IMR-90 (cell line): ENCODE measurements at regions not wholly inside any gene's neighbourhood (a gene's known extent, or its start where the extent isn't known, plus 50 kb on each side); places are given as distances from the start of the nearest gene placed in this dataset.
A peak's percentile ranks its signal among the peaks of the same experiment; 100 is the strongest.

Experiments used
- ATAC-seq: fragments of 200-7000 bp; cut with Tn5 transposase; 2 replicates; pipeline ENCODE4 v1.9.1; 2020; ENCODE audit warnings: low read depth, mild to moderate bottlenecking, moderate library complexity
- BruUV-seq: library from RNA; stranded (reverse); fragments of 400-500 nt; replicated peaks from 2 replicates; lab custom pipeline; 2021; lab: Mats Ljungman, UMichigan
- CTCF ChIA-PET: fragments of 300-600 bp; formaldehyde crosslinking; extraction: SDS; loops from one replicate; lab custom pipeline; 2021; ENCODE audit warnings: antibody characterized with exemption; lab: Yijun Ruan, JAX
- POLR2A ChIA-PET: fragments of 300-600 bp; sonication (Branson Sonifier 250); formaldehyde crosslinking; loops from one replicate; lab custom pipeline; 2022; ENCODE audit warnings: antibody characterized with exemption; ENCODE audit not compliant: unreplicated experiment; lab: Charles Lee
- DNase-seq: peaks from one replicate; pipeline ENCODE4 v3.0.0; 2013
- H2AFZ ChIP-seq: replicated peaks from 2 replicates; pipeline ENCODE3; 2013; ENCODE audit warnings: low read length, mild to moderate bottlenecking; ENCODE audit not compliant: poor library complexity
- H2AK5ac ChIP-seq: 2 replicates; pipeline ENCODE4 v1.6.1; 2013; ENCODE audit warnings: low read depth, low read length, inconsistent platforms
- H2AK9ac ChIP-seq: replicated peaks from 2 replicates; pipeline ENCODE3; 2013; ENCODE audit warnings: mild to moderate bottlenecking, low read depth, low read length, moderate library complexity; ENCODE audit not compliant: poor library complexity
- H2BK120ac ChIP-seq: 2 replicates; pipeline ENCODE4 v1.6.1; 2013; ENCODE audit warnings: low read depth, low read length, inconsistent platforms
- H2BK15ac ChIP-seq: 3 replicates; pipeline ENCODE4 v1.6.1; 2013; ENCODE audit warnings: low read depth, low read length, inconsistent platforms
- H2BK20ac ChIP-seq: 2 replicates; pipeline ENCODE4 v1.6.1; 2013; ENCODE audit warnings: low read depth, mild to moderate bottlenecking, inconsistent platforms, low read length, moderate library complexity
- H2BK5ac ChIP-seq: 2 replicates; pipeline ENCODE4 v1.6.1; 2013; ENCODE audit warnings: mild to moderate bottlenecking, low read depth, low read length, inconsistent platforms; ENCODE audit not compliant: poor library complexity, severe bottlenecking
- H3K14ac ChIP-seq: replicated peaks from 2 replicates; pipeline ENCODE4 v1.6.1; 2013; ENCODE audit warnings: low read depth, low read length, inconsistent platforms
- H3K18ac ChIP-seq: 2 replicates; pipeline ENCODE4 v1.6.1; 2013; ENCODE audit warnings: low read depth, low read length, control low read depth
- H3K23ac ChIP-seq: 2 replicates; pipeline ENCODE4 v1.6.1; 2013; ENCODE audit warnings: low read depth, low read length, inconsistent platforms
- H3K27ac ChIP-seq: 2 replicates; pipeline ENCODE4 v1.5.1; 2013; ENCODE audit warnings: mild to moderate bottlenecking, control low read depth, low read length; ENCODE audit not compliant: insufficient read depth
- H3K27me3 ChIP-seq: 2 replicates; pipeline ENCODE4 v1.6.1; 2013; ENCODE audit warnings: low read length; ENCODE audit not compliant: control insufficient read depth, insufficient read depth
- H3K36me3 ChIP-seq: 2 replicates; pipeline ENCODE4 v1.6.1; 2013; ENCODE audit warnings: low read length, mixed read lengths; ENCODE audit not compliant: control insufficient read depth, insufficient read depth
- H3K4ac ChIP-seq: 2 replicates; pipeline ENCODE4 v1.6.1; 2013; ENCODE audit warnings: low read depth, low read length, inconsistent platforms
- H3K4me1 ChIP-seq: 2 replicates; pipeline ENCODE4 v1.6.1; 2013; ENCODE audit warnings: low read length, mixed read lengths; ENCODE audit not compliant: control insufficient read depth, insufficient read depth
- H3K4me2 ChIP-seq: 2 replicates; pipeline ENCODE4 v1.6.1; 2013; ENCODE audit warnings: low read depth, mild to moderate bottlenecking, control low read depth, low read length, moderate library complexity
- H3K4me3 ChIP-seq: 2 replicates; pipeline ENCODE4 v1.5.1; 2013; ENCODE audit warnings: low read depth, mild to moderate bottlenecking, control low read depth, low read length, moderate library complexity; ENCODE audit not compliant: insufficient read depth
- H3K56ac ChIP-seq: 2 replicates; pipeline ENCODE4 v1.6.1; 2013; ENCODE audit warnings: low read length, inconsistent platforms; ENCODE audit not compliant: insufficient read depth; ENCODE audit errors: extremely low read depth
- H3K79me1 ChIP-seq, 2 experiments: 2 replicates each; pipeline ENCODE4 v1.6.1; 2013; ENCODE audit warnings: low read length in 2 of 2, inconsistent platforms in 1 of 2, low read depth in 1 of 2
- H3K9ac ChIP-seq: 2 replicates; pipeline ENCODE4 v1.6.1; 2013; ENCODE audit warnings: low read depth, low read length, control low read depth
- H3K9me1 ChIP-seq: 2 replicates; pipeline ENCODE4 v1.6.1; 2013; ENCODE audit warnings: low read length, inconsistent platforms; ENCODE audit not compliant: insufficient read depth
- H3K9me3 ChIP-seq: 2 replicates; pipeline ENCODE4 v1.6.1; 2013; ENCODE audit warnings: low read length; ENCODE audit not compliant: control insufficient read depth, insufficient read depth
- H4K20me1 ChIP-seq: 2 replicates; pipeline ENCODE4 v1.6.1; 2013; ENCODE audit warnings: low read length, inconsistent platforms; ENCODE audit not compliant: insufficient read depth
- H4K5ac ChIP-seq: 2 replicates; pipeline ENCODE4 v1.6.1; 2013; ENCODE audit warnings: mild to moderate bottlenecking, low read depth, low read length, control low read depth
- H4K8ac ChIP-seq, 2 experiments: 2 replicates each; pipeline ENCODE4 v1.6.1; 2013; ENCODE audit warnings: low read depth in 2 of 2, low read length in 2 of 2, control low read depth in 1 of 2, inconsistent platforms in 1 of 2
- H4K91ac ChIP-seq: 2 replicates; pipeline ENCODE4 v1.6.1; 2013; ENCODE audit warnings: low read depth, low read length, inconsistent platforms; ENCODE audit not compliant: insufficient read depth
- MAFK ChIP-seq: IDR thresholded peaks from 2 replicates; pipeline ENCODE4 v1.6.1; 2012; ENCODE audit warnings: low read depth, low read length, improper control_type of control experiment
- WGBS, 2 experiments: methylation state at CpG; one replicate each; pipeline versions ENCODE4 v1.1.5 to v1.1.7; 2013; ENCODE audit warnings: missing lambda C conversion rate in 2 of 2; ENCODE audit not compliant: insufficient read length in 1 of 2; ENCODE audit errors: extremely low coverage in 2 of 2; 5-methylcytosine and 5-hydroxymethylcytosine counted together
- dilution Hi-C: fragments of 300-500 bp; cut with HindIII; formaldehyde crosslinking; loops from one replicate; pipeline ENCODE4 v1.14.3; 2018; ENCODE audit warnings: low sequenced_read_pairs; ENCODE audit not compliant: unreplicated experiment
- in situ Hi-C: fragments of 300-500 bp; cut with MboI; formaldehyde crosslinking; loops from 3 replicates; pipeline ENCODE4 v1.14.3; 2019; ENCODE audit warnings: low sequenced_read_pairs, inconsistent platforms, mixed read lengths
- intact Hi-C: fragments of 100-400 bp; cut with micrococcal nuclease; formaldehyde crosslinking; loops from 2 replicates; pipeline ENCODE4 v1.10.0; 2022

GRCh38 chr2:120910164-120910563, 174.5 kb downstream of the GLI2 start:
- Histone ChIP-seq H3K18ac (no peak overlapping the region), H3K4me3 (no peak overlapping the region), H4K20me1 (peaks cover 58% of the 10 kb centered on the region), H3K23ac (no peak overlapping the region), H2AFZ (no peak overlapping the region), H3K9me1 (peaks cover 70% of the 10 kb centered on the region), H3K14ac (no peak overlapping the region), H2AK9ac (no peak overlapping the region), H2AK5ac (no peak overlapping the region; the same call in none of the 2 replicates), H3K27ac (no peak overlapping the region), H3K9ac (no peak overlapping the region), H4K8ac (no peak overlapping the region), H3K9me3 (no peaks in the 10 kb centered on the region), H3K56ac (no peak overlapping the region), H3K36me3 (no peaks in the 10 kb centered on the region; the same call in 1 of the 2 replicates), H3K27me3 (no peaks in the 10 kb centered on the region), H3K4ac (0 out of 2 replicates have a peak overlapping the region, but pooled peaks have one; percentile 7), H2BK15ac (no peak overlapping the region), H3K4me1 (peaks cover 37% of the 10 kb centered on the region), H2BK5ac (no peak overlapping the region), H2BK120ac (no peak overlapping the region), H2BK20ac (no peak overlapping the region), H3K4me2 (no peak overlapping the region), H4K5ac (no peak overlapping the region), H4K91ac (no peak overlapping the region), H3K79me1 (peaks cover 46 to 95% of the 10 kb centered on the region in 2 experiments)
- DNase-seq (no peak), ATAC-seq (no peak)
- in situ Hi-C loops, result no loop called here
- ChIA-PET POLR2A (no interaction called here), CTCF (no interaction called here)
- WGBS, 2 experiments, result 90% methylated on average over 2 of the region's 5 CpGs; no CpG with 5 or more reads in 1 of the 2 experiments
- dilution Hi-C loops, result no loop called here
- intact Hi-C loops, result no loop called here
- no peak for TF ChIP-seq MAFK
- no TSS peak for BruUV-seq
